Endothelial cell of umbilical vein (primary cell): ENCODE measurements at regions not wholly inside any gene's neighbourhood (a gene's known extent, or its start where the extent isn't known, plus 50 kb on each side); places are given as distances from the start of the nearest gene placed in this dataset.

ENCODE experiments used
- BruUV-seq: library from RNA; stranded (reverse); fragments of 400-500 nt; replicated peaks from 2 replicates; lab custom pipeline; 2021; lab: Mats Ljungman, UMichigan
- CTCF ChIA-PET: fragments of 300-600, 350-600 bp; sonication (Branson Sonifier 250); formaldehyde crosslinking; loops from one replicate; lab custom pipeline; 2021; ENCODE audit warnings: antibody characterized with exemption, inconsistent platforms; lab: Charles Lee
- POLR2A ChIA-PET: fragments of 300-600, 350-600 bp; sonication (Branson Sonifier 250); formaldehyde crosslinking; loops from one replicate; lab custom pipeline; 2021; ENCODE audit warnings: antibody characterized with exemption, inconsistent platforms; lab: Charles Lee
- DNase-seq: peaks from one replicate; pipeline ENCODE4 v3.0.0-alpha.2; 2011; ENCODE audit warnings: low read depth, low spot score
- FAIRE-seq: peaks from 2 replicates; lab custom pipeline; 2011; peaks lifted over from hg19 to GRCh38; lab: Jason Lieb, UNC
- H2AFZ ChIP-seq: 2 replicates; pipeline ENCODE4 v1.6.0; 2012; ENCODE audit warnings: low read depth, low read length, control low read depth, inconsistent platforms
- H3K27ac ChIP-seq: 2 replicates; pipeline ENCODE4 v1.5.1; 2011; ENCODE audit warnings: low read depth, mild to moderate bottlenecking, control low read depth, low read length, moderate library complexity; ENCODE audit not compliant: insufficient read depth
- H3K27me3 ChIP-seq, 2 experiments: 2 replicates each; pipeline versions ENCODE4 v1.6.0 to v1.6.1; 2011; ENCODE audit warnings: low read length in 2 of 2, mixed read lengths in 1 of 2; ENCODE audit not compliant: control insufficient read depth in 2 of 2, insufficient read depth in 2 of 2
- H3K36me3 ChIP-seq, 2 experiments: 2 replicates in 1 of 2; 3 replicates in 1 of 2; pipeline ENCODE4 v1.5.1; 2011; ENCODE audit warnings: low read length in 2 of 2, mild to moderate bottlenecking in 1 of 2, moderate library complexity in 1 of 2; ENCODE audit not compliant: control insufficient read depth in 2 of 2, insufficient read depth in 2 of 2; ENCODE audit errors: extremely low read depth in 1 of 2
- H3K4me1 ChIP-seq: 3 replicates; pipeline ENCODE4 v1.5.1; 2011; ENCODE audit warnings: mild to moderate bottlenecking, low read length; ENCODE audit not compliant: control insufficient read depth, insufficient read depth; ENCODE audit errors: extremely low read depth
- H3K4me2 ChIP-seq: 2 replicates; pipeline ENCODE4 v1.6.1; 2011; ENCODE audit warnings: low read length, control low read depth, mixed read lengths; ENCODE audit not compliant: insufficient read depth
- H3K4me3 ChIP-seq, 3 experiments: fragments of 200-600 bp in 1 of 3; sonication (generic), shearing (Covaris generic) in 1 of 3; replicated peaks in 1 of 3; 2 replicates each; pipeline ENCODE4 v1.5.1; 2011 to 2016; ENCODE audit warnings: control low read depth in 3 of 3, low read length in 3 of 3, mild to moderate bottlenecking in 2 of 3, inconsistent platforms in 1 of 3, low read depth in 1 of 3, moderate library complexity in 1 of 3; ENCODE audit not compliant: insufficient read depth in 1 of 3
- H3K79me2 ChIP-seq: 2 replicates; pipeline ENCODE4 v1.6.0; 2012; ENCODE audit warnings: low read length, inconsistent platforms; ENCODE audit not compliant: control insufficient read depth, insufficient read depth
- H3K9ac ChIP-seq: replicated peaks from 2 replicates; pipeline ENCODE3; 2011; ENCODE audit warnings: low read length, control low read depth; ENCODE audit not compliant: insufficient read depth; ENCODE audit errors: extremely low read depth
- H3K9me1 ChIP-seq: replicated peaks from 3 replicates; pipeline ENCODE4 v1.6.0; 2011; ENCODE audit warnings: mild to moderate bottlenecking, low read length; ENCODE audit not compliant: control insufficient read depth, insufficient read depth; ENCODE audit errors: extremely low read depth
- H3K9me3 ChIP-seq: replicated peaks from 2 replicates; pipeline ENCODE4 v1.5.1; 2012; ENCODE audit warnings: low read length, inconsistent platforms; ENCODE audit not compliant: control insufficient read depth, insufficient read depth
- H4K20me1 ChIP-seq: replicated peaks from 2 replicates; pipeline ENCODE3; 2011; ENCODE audit warnings: mild to moderate bottlenecking, low read length; ENCODE audit not compliant: control insufficient read depth, insufficient read depth; ENCODE audit errors: extremely low read depth
- CTCF ChIP-seq, 2 donors: IDR thresholded peaks; 1 replicate in 1 of 2; 2 replicates in 1 of 2; pipeline ENCODE4 v1.5.1; 2011; ENCODE audit warnings: low read length in 2 of 2, mild to moderate bottlenecking in 2 of 2, moderate library complexity in 2 of 2, control low read depth in 1 of 2, inconsistent platforms in 1 of 2, low read depth in 1 of 2; ENCODE audit not compliant: insufficient read depth in 1 of 2; ENCODE audit errors: extremely low read depth in 1 of 2
- EZH2 ChIP-seq: IDR thresholded peaks from 2 replicates; pipeline ENCODE4 v1.6.1; 2012; ENCODE audit warnings: borderline replicate concordance, low read depth, mild to moderate bottlenecking, moderate library complexity, low read length, inconsistent platforms; ENCODE audit not compliant: severe bottlenecking
- FOS ChIP-seq: IDR thresholded peaks from 2 replicates; pipeline ENCODE4 v1.6.1; 2011; ENCODE audit warnings: mild to moderate bottlenecking, low read length, moderate library complexity, borderline replicate concordance; ENCODE audit not compliant: insufficient read depth
- GATA2 ChIP-seq: IDR thresholded peaks from 2 replicates; pipeline ENCODE4 v1.7.0; 2011; ENCODE audit warnings: low read depth, mild to moderate bottlenecking, moderate library complexity, mixed read lengths, low read length; ENCODE audit not compliant: insufficient read length, insufficient read depth
- JUN ChIP-seq: IDR thresholded peaks from 2 replicates; pipeline ENCODE4 v1.6.1; 2011; ENCODE audit warnings: borderline replicate concordance, low read depth; ENCODE audit not compliant: insufficient read length, insufficient read depth
- MYC ChIP-seq: IDR thresholded peaks from one replicate; pipeline ENCODE4 v1.6.1; 2011; ENCODE audit warnings: mild to moderate bottlenecking, low read depth, low read length
- POLR2A ChIP-seq: IDR thresholded peaks from 2 replicates; pipeline ENCODE4 v1.6.1; 2012; ENCODE audit warnings: low read depth, mild to moderate bottlenecking, control low read depth, low read length
- POLR2AphosphoS5 ChIP-seq: IDR thresholded peaks from 2 replicates; pipeline ENCODE4 v1.6.1; 2012; ENCODE audit warnings: low read depth, mild to moderate bottlenecking, control low read depth, low read length, moderate library complexity; ENCODE audit not compliant: insufficient read depth
- dilution Hi-C: fragments of 300-500 bp; cut with MboI; formaldehyde crosslinking; loops from one replicate; pipeline ENCODE4 v1.15.0; 2019; ENCODE audit warnings: low sequenced_read_pairs; ENCODE audit not compliant: extremely low pct_ligation_motif_present
- intact Hi-C: fragments of 100-400 bp; cut with micrococcal nuclease; formaldehyde crosslinking; loops from one replicate; pipeline ENCODE4 v1.10.0; 2022
- TF ChIP-seq, protein P1 (sequence below): IDR thresholded peaks from 2 replicates; pipeline ENCODE4 v1.6.1; 2011; ENCODE audit not compliant: insufficient read depth, insufficient read length

GRCh38 chr20:48171626-48172356 is 386.5 kb upstream of the SULF2 start:
- FAIRE-seq (no peak), DNase-seq (no peak)
- Histone ChIP-seq H3K4me3 (no peak overlapping the region), H3K27me3 (peaks cover 0 to 12% of the 10 kb centered on the region in 2 experiments), H4K20me1 (no peaks in the 10 kb centered on the region), H3K79me2 (no peaks in the 10 kb centered on the region), H3K4me2 (no peak overlapping the region), H3K4me1 (no peaks in the 10 kb centered on the region), H3K9me1 (no peaks in the 10 kb centered on the region), H3K9me3 (no peaks in the 10 kb centered on the region), H2AFZ (no peak overlapping the region), H3K27ac (no peak overlapping the region), H3K9ac (no peak overlapping the region), H3K36me3 (no peaks in the 10 kb centered on the region)
- TF ChIP-seq, protein P1, sequence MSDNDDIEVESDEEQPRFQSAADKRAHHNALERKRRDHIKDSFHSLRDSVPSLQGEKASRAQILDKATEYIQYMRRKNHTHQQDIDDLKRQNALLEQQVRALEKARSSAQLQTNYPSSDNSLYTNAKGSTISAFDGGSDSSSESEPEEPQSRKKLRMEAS = no peak
- no peak for TF ChIP-seq MYC
- TF ChIP-seq POLR2AphosphoS5 = no peak
- TF ChIP-seq EZH2 = no peak
- TF ChIP-seq CTCF (IDR thresholded peaks at IDR 0.05; ENCODE audit: extremely low read depth in 1 of 2, insufficient read depth in 1 of 2, low read depth in 1 of 2, low read length in 2 of 2) = no peak
- no peak for TF ChIP-seq GATA2
- no peak for TF ChIP-seq JUN
- TF ChIP-seq POLR2A = no peak
- TF ChIP-seq FOS = no peak
- intact Hi-C loops (no loop called here), dilution Hi-C loops (no loop called here)
- ChIA-PET CTCF (interaction anchor here (0.6 kb wide), 1 partner anchor 317 kb away, joined by 3 read pairs; no protein-coding TSS in a partner anchor), POLR2A (no interaction called here)
- no TSS peak for BruUV-seq
